H9 (cell line): ENCODE measurements at regions not wholly inside any gene's neighbourhood (a gene's known extent, or its start where the extent isn't known, plus 50 kb on each side); places are given as distances from the start of the nearest gene placed in this dataset.

Experiments used
- DNase-seq: peaks from one replicate; pipeline ENCODE4 v3.0.0-alpha.2; 2017
- H2AFZ ChIP-seq: one replicate; pipeline ENCODE4 v1.6.1; 2013; ENCODE audit warnings: mild to moderate bottlenecking, low read length, control low read depth, moderate library complexity
- H2AK5ac ChIP-seq: 2 replicates; pipeline ENCODE4 v1.6.1; 2013; ENCODE audit warnings: low read length, control low read depth, mixed read lengths; ENCODE audit not compliant: insufficient read length
- H2BK120ac ChIP-seq: one replicate; pipeline ENCODE4 v1.6.1; 2013; ENCODE audit warnings: low read depth, mild to moderate bottlenecking, low read length, control low read depth, inconsistent platforms; ENCODE audit not compliant: poor library complexity, severe bottlenecking
- H2BK12ac ChIP-seq: 2 replicates; pipeline ENCODE4 v1.6.1; 2013; ENCODE audit warnings: low read length, control low read depth, mixed read lengths, low read depth; ENCODE audit not compliant: insufficient read length
- H2BK15ac ChIP-seq: 2 replicates; pipeline ENCODE4 v1.6.1; 2013; ENCODE audit warnings: low read depth, low read length, control low read depth
- H2BK20ac ChIP-seq: one replicate; pipeline ENCODE4 v1.6.1; 2013; ENCODE audit warnings: low read depth, mild to moderate bottlenecking, low read length, control low read depth, inconsistent platforms; ENCODE audit not compliant: poor library complexity, severe bottlenecking
- H2BK5ac ChIP-seq: 2 replicates; pipeline ENCODE4 v1.6.1; 2013; ENCODE audit warnings: low read length, control low read depth, mixed read lengths; ENCODE audit not compliant: insufficient read length
- H3K14ac ChIP-seq: 2 replicates; pipeline ENCODE4 v1.6.1; 2013; ENCODE audit warnings: low read length, control low read depth; ENCODE audit not compliant: insufficient read depth
- H3K18ac ChIP-seq: 2 replicates; pipeline ENCODE4 v1.6.1; 2013; ENCODE audit warnings: low read depth, mild to moderate bottlenecking, mixed read lengths, low read length, control low read depth; ENCODE audit not compliant: insufficient read length
- H3K23ac ChIP-seq: 2 replicates; pipeline ENCODE4 v1.6.1; 2013; ENCODE audit warnings: low read length, control low read depth, mixed read lengths, low read depth; ENCODE audit not compliant: insufficient read length
- H3K23me2 ChIP-seq: 2 replicates; pipeline ENCODE4 v1.6.1; 2013; ENCODE audit warnings: low read depth, mild to moderate bottlenecking, mixed read lengths, low read length, control low read depth; ENCODE audit not compliant: insufficient read length, poor library complexity, severe bottlenecking
- H3K27ac ChIP-seq: 2 replicates; pipeline ENCODE4 v1.5.1; 2013; ENCODE audit warnings: low read length, control low read depth, mixed read lengths, low read depth; ENCODE audit not compliant: insufficient read length
- H3K27me3 ChIP-seq: 2 replicates; pipeline ENCODE4 v1.6.1; 2013; ENCODE audit warnings: low read length, control low read depth, inconsistent platforms; ENCODE audit not compliant: insufficient read depth
- H3K4ac ChIP-seq: 2 replicates; pipeline ENCODE4 v1.6.1; 2013; ENCODE audit warnings: low read depth, mild to moderate bottlenecking, control low read depth, inconsistent platforms, low read length, moderate library complexity
- H3K4me1 ChIP-seq: 2 replicates; pipeline ENCODE4 v1.6.1; 2013; ENCODE audit warnings: low read length, control low read depth, inconsistent platforms; ENCODE audit not compliant: insufficient read depth
- H3K4me2 ChIP-seq: 2 replicates; pipeline ENCODE4 v1.6.1; 2013; ENCODE audit warnings: low read length, control low read depth, mixed read lengths; ENCODE audit not compliant: insufficient read length, insufficient read depth
- H3K56ac ChIP-seq: 2 replicates; pipeline ENCODE4 v1.6.1; 2013; ENCODE audit warnings: low read depth, mild to moderate bottlenecking, mixed read lengths, low read length, control low read depth; ENCODE audit not compliant: insufficient read length
- H3K79me1 ChIP-seq: 2 replicates; pipeline ENCODE4 v1.6.1; 2013; ENCODE audit warnings: low read depth, mild to moderate bottlenecking, moderate library complexity, low read length, control low read depth, inconsistent platforms; ENCODE audit not compliant: insufficient read depth, poor library complexity, severe bottlenecking
- H3K79me2 ChIP-seq: 2 replicates; pipeline ENCODE4 v1.6.1; 2013; ENCODE audit warnings: low read length, control low read depth, inconsistent platforms; ENCODE audit not compliant: insufficient read depth
- H3K9ac ChIP-seq: 2 replicates; pipeline ENCODE4 v1.6.1; 2013; ENCODE audit warnings: low read length, control low read depth, mixed read lengths; ENCODE audit not compliant: insufficient read length; ENCODE audit errors: extremely low read depth
- H3K9me3 ChIP-seq: one replicate; pipeline ENCODE4 v1.6.1; 2013; ENCODE audit warnings: low read depth, low read length, inconsistent platforms; ENCODE audit not compliant: control insufficient read depth
- H3T11ph ChIP-seq: one replicate; pipeline ENCODE4 v1.6.1; 2013; ENCODE audit warnings: mild to moderate bottlenecking, low read length, control low read depth, inconsistent platforms
- H4K20me1 ChIP-seq: one replicate; pipeline ENCODE4 v1.6.1; 2013; ENCODE audit not compliant: control insufficient read depth, insufficient read length, insufficient read depth
- H4K5ac ChIP-seq: 2 replicates; pipeline ENCODE4 v1.6.1; 2013; ENCODE audit warnings: low read depth, mild to moderate bottlenecking, mixed read lengths, low read length, control low read depth; ENCODE audit not compliant: insufficient read length
- H4K8ac ChIP-seq: replicated peaks from 2 replicates; pipeline ENCODE4 v1.6.1; 2013; ENCODE audit warnings: low read length, control low read depth, mixed read lengths, low read depth; ENCODE audit not compliant: insufficient read length
- H4K91ac ChIP-seq: 2 replicates; pipeline ENCODE4 v1.6.1; 2013; ENCODE audit warnings: low read depth, mild to moderate bottlenecking, moderate library complexity, mixed read lengths, low read length, control low read depth; ENCODE audit not compliant: insufficient read length
- H3K27ac Mint-ChIP-seq, 3 experiments: 2 replicates in 2 of 3; 3 replicates in 1 of 3; pipeline ENCODE4 v1.8.0; 2020 to 2021; ENCODE audit warnings: mixed read lengths in 3 of 3, mild to moderate bottlenecking in 1 of 3, moderate library complexity in 1 of 3
- H3K27me3 Mint-ChIP-seq: 2 replicates; pipeline ENCODE4 v1.8.0; 2021; ENCODE audit warnings: low read depth, mild to moderate bottlenecking, moderate library complexity, mixed read lengths
- H3K36me3 Mint-ChIP-seq, 3 experiments: 2 replicates in 2 of 3; 3 replicates in 1 of 3; pipeline ENCODE4 v1.8.0; 2020 to 2021; ENCODE audit warnings: low read depth in 3 of 3, mixed read lengths in 3 of 3; ENCODE audit not compliant: insufficient read depth in 1 of 3
- H3K4me1 Mint-ChIP-seq, 2 experiments: 2 replicates each; pipeline ENCODE4 v1.8.0; 2020; ENCODE audit warnings: mixed read lengths in 2 of 2
- H3K4me3 Mint-ChIP-seq, 2 experiments: 2 replicates in 1 of 2; 3 replicates in 1 of 2; pipeline ENCODE4 v1.8.0; 2020 to 2021; ENCODE audit warnings: mild to moderate bottlenecking in 2 of 2, mixed read lengths in 2 of 2, moderate library complexity in 1 of 2
- H3K9me3 Mint-ChIP-seq, 2 experiments: 2 replicates in 1 of 2; 3 replicates in 1 of 2; pipeline ENCODE4 v1.8.0; 2020; ENCODE audit warnings: mild to moderate bottlenecking in 2 of 2, mixed read lengths in 2 of 2, moderate library complexity in 1 of 2
- CTCF ChIP-seq: fragments of 200-600 bp; sonication (generic); conservative IDR thresholded peaks from 3 replicates; pipeline ENCODE4 v1.8.0; 2021; ENCODE audit warnings: antibody characterized with exemption, mild to moderate bottlenecking
- WGBS: extraction: QIAGEN DNeasy Blood & Tissue Kit; methylation state at CpG from one replicate; pipeline ENCODE4 v1.1.7; 2013; ENCODE audit warnings: missing lambda C conversion rate, low lambda C conversion rate, mixed read lengths; ENCODE audit not compliant: insufficient read length; ENCODE audit errors: extremely low coverage; 5-methylcytosine and 5-hydroxymethylcytosine counted together

- Histone ChIP-seq H3K4me2 (no peak overlapping the region), H3K9ac (no peak overlapping the region), H3K18ac (no peak overlapping the region), H3K9me3 (no peaks in the 10 kb centered on the region), H4K91ac (no peak overlapping the region), H2BK5ac (no peak overlapping the region), H3K4me1 (no peaks in the 10 kb centered on the region), H2BK15ac (no peak overlapping the region), H3K23me2 (no peaks in the 10 kb centered on the region), H4K20me1 (no peaks in the 10 kb centered on the region), H2BK20ac (no peak overlapping the region), H3K27ac (no peak overlapping the region), H4K8ac (no peak overlapping the region), H2AFZ (no peak overlapping the region), H3K4ac (no peak overlapping the region), H3K79me1 (no peaks in the 10 kb centered on the region), H3K14ac (no peak overlapping the region), H2BK120ac (no peak overlapping the region), H3T11ph (peak overlapping the region; percentile 36), H2BK12ac (no peak overlapping the region), H2AK5ac (no peak overlapping the region), H3K56ac (no peak overlapping the region), H3K79me2 (no peaks in the 10 kb centered on the region), H4K5ac (no peak overlapping the region), H3K27me3 (no peaks in the 10 kb centered on the region), H3K23ac (no peak overlapping the region)
- no peaks in the 10 kb centered on the region for H3K9me3 Mint-ChIP-seq
- peaks cover 4 to 5% of the 10 kb centered on the region in 2 experiments; a peak in 3 of 4 replicates for H3K4me1 Mint-ChIP-seq
- H3K27me3 Mint-ChIP-seq, result no peaks in the 10 kb centered on the region
- no peaks in the 10 kb centered on the region for H3K36me3 Mint-ChIP-seq
- WGBS, result no CpG with 5 or more reads among the region's 6 CpGs
- DNase-seq, result no peak
- no peak overlapping the region for H3K27ac Mint-ChIP-seq
- no peak overlapping the region for H3K4me3 Mint-ChIP-seq
- no peak for TF ChIP-seq CTCF
Measured at GRCh38 chr7:81624650-81625631, 144.9 kb downstream of the HGF start.
